HG03575 (cell line): ENCODE measurements at regions not wholly inside any gene's neighbourhood (a gene's known extent, or its start where the extent isn't known, plus 50 kb on each side); places are given as distances from the start of the nearest gene placed in this dataset.

ENCODE experiments used
- ATAC-seq: cut with Tn5 transposase; IDR thresholded peaks from one replicate; pipeline ENCODE4 v1.9.1; 2021; ENCODE audit not compliant: unreplicated experiment, insufficient number of reproducible peaks, low FRiP score; ENCODE audit errors: extremely low read depth

DNA sequence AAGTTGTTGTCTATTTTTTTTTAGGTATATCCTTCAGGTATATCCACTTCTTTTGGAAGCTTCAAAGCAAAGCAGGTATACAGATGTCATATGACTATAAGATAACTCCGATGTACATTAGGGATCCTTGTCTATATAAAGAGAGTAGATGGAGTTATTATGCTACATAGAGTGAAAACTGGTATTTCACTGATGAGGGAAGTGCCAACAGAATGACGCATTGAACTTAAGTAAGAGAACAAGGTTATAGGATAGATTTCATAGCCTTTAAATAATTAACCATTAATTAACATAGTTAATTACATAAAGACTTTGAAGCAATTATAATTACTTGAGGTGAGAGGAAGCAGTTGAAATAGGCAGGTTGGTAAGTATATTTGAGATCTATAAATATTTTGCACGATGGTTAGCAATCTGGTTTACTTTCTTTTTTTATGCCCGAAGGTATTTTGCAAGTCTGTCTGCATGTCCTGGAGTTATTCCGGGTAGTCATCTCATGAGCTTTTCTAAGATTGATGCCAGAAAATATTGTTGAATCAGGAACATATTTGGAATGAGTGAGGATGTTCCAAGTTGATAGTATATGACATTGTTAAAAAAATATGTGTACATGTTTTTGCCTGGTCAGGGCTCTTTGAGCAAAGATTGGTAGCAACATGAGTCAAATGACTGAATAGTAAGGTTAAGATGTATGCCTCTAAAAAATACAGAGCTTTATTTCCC is 299.5 kb upstream of the KCNMB2 start:
- ATAC-seq: no peak

DNA sequence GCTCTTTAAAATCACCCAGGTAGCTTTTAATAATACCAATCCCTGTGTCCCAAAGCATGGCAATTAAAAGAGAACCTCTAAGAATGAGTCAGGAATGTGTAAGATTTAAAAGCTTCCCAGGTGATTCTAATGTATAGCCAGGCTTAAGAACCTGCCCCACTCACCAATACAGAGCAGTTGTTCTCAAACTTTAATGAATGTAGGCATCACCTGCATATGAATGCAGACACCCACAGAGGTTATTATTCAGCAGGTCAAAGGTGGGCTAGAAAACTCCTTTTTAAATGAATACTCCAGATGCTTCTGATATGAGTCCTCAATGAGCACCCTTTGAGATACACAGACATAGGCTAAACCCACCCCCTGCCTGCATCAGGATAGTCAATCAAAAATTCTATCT is 298.1 kb upstream of the KCNMB2 start:
- no peak for ATAC-seq

DNA sequence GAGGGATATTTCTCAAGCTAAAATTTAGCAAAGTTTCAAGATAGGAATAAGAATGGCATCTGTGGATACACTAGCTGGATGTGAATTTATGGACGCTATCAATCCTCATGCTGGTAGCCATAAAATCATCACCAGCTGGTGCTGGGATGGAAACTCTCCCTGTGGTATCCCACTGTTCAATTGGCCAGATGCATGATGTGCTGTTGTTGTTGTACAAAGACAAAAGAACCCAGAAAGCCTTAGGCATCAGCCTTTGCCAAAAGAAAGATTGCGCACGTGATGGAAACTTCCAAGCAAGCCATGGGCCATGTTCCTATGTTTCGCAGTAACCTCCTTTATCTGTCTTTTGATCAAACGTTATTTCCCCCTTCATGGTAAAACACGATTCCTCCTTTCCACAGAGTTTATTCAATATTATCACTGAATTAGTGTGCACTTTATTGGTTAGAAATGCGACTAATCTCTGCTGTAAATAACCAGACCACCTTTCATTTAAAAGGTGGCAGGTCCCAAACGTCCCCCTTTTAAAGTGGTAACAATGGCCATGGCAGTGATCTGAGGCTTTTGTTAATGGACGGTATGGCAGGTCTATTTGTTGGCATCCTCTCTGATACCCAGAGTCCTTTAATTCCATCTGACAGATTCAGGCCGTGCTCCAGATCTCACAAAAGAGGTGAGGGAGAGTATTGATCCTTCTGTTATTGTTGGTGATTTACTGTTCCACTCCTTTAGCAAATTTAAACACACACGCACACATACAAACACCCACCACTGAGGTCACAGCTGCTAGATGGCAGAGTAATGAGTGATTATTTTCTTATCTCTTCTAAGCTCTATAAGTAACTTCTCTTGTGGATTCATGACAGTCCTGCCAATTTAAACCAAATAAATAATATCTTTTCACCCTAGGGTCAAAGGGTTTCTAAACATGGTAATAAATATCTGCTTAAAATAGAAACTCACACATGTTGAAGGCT is 291.2 kb upstream of the KCNMB2 start:
- no peak for ATAC-seq

DNA sequence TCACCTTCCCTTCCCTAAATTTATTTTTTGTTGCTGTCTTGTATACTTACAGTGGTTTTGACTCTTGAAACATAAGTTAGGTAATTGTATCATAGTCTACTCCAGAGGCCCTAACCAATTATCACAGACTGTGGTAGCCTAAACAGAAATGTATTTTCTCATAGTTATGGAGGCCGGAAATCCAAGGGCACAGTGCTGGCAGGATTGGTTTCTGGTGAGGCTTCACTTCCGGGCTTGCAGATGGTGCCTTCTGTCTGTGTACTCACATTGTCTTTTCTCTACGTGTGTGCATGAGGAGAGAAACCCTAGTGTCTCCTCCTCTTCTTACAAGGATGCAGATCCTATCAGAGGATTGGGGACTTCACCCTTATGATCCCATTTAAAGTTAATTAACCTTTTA is 290.2 kb upstream of the KCNMB2 start:
- no peak for ATAC-seq

DNA sequence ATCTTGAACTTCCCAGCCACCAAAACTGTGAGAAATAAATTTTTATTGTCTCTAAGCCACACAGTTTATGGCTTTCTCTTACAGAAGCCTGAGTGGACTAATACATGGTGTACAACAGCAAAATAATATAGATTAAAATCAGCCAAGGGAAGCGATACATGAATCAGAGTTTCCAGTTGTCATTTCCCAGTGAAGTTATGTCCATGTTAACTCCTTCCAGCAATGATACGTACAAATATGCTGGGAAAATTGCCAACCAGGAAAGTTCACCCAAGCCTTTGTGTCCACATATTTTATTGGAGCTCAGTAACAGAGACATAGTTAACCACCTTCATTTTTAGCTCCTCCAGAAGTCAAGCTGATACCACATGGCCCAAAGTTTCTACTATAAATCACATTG is 280.9 kb upstream of the KCNMB2 start:
- ATAC-seq: no peak

DNA sequence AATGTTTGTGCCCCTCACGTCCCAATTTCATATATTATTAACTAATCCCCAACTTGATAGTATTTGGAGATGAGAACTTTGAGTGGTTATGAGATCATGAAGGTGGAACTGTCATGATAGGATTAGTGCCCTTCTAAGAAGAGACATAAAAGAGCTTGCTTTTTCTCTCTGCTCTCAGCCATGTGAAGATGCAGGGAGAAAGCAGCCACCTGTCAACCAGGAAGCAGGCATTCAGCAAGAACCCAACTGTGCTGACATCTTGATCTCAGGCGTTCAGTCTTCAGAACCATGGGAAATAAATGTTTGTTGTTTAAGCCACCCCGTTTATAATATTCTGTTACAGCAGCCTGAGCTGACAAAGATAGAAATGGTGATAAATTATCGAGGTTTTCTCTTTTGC is 278.7 kb upstream of the KCNMB2 start:
- ATAC-seq: no peak

DNA sequence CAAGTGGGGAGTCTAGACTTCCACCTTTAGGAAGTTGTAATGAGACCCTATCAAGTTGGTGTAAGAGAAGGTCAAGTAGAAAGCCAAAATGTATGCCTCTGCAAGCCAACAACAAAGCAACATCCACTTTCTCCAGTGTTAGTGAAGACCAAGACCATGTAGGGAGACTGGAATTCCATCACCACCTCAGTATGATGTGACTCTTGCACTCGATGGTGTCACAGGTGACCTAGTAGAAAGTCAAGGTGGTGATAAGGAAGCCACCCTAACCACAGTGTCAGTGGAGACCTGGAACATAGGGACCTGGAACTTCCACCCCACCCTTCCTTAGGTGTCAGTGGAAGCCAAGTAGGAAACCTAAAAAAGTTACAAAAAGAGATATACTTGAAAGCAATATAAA is 278.1 kb upstream of the KCNMB2 start:
- ATAC-seq: no peak

DNA sequence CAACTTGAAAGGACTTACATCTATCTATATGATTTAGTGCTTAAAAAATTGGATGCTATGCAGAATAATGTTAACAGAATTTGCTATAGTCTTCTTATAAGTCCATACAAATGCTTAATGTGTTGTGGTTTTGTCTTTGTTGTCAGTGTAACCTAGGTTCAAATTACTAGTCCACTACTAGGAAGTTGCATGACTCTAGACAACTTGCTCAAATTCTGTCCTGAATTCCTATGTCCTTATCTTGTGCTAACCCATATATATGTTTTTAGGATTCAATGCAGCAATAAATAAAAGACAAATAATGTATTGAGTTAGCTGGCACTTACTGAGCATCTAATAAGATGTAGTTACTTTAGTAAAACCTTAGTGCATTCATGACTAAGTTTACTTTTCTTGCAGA is 276.5 kb upstream of the KCNMB2 start:
- ATAC-seq: no peak

DNA sequence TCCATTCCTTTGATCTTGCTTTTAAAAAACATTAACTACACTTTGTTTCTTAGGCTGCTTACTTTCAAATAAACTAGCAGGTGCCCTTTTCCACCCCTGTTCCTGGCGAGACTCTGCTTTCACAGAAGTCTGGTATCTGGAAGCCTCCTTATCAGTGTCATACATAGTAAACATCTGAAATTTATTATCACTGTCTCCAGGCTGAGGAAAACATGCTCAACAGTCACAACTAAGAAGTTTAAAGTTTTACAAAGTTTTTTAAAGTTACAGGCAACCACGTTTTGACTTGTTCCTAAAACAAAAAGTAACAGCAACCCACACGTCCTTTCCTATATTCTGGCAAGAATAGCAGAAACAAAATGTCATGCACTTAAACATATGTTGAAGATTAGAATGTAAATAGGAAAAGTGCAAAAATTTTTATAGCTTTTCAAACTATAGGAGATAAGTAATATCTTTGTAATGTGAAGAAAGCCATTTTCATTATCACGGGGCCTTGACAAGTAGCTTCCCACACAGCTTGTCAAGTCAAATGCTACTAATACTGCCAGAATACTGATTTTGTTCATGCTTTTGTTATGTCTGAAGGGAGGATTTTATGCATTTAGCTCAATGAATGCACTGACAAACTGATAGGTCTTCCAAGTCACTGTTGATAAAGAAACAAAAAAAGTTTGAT is 275.2 kb upstream of the KCNMB2 start:
- ATAC-seq: no peak

DNA sequence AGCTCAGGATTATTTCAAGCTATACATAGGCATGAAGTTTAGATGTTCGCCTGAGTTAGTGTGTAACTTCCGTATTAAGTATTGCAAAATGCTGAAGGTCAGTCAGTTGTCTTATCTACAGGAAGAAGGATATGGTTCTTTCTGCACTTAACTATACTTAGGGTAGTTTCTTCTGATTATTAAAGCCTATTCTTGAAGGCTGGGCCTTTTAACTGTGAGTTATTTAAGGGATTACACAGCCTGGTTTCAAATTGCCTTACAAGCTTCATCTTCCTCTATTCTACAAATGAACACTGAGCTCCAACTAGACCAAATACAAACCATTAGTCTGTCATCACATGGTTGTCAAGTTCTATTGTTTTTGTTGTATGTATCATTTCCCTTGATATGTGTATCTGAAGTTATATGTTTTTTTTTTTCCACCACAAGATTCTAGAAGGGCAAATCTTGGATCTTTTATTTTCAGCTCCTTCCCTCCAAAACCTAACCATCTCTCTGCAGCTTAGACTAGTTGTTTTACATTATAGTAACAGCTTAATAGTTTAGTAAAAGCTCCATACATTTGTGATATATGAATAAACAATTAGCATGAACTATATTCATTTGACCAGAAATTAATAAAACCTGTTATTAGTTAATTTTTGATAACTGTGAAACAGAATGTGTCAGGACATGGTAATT is 272.9 kb upstream of the KCNMB2 start:
- ATAC-seq: no peak

DNA sequence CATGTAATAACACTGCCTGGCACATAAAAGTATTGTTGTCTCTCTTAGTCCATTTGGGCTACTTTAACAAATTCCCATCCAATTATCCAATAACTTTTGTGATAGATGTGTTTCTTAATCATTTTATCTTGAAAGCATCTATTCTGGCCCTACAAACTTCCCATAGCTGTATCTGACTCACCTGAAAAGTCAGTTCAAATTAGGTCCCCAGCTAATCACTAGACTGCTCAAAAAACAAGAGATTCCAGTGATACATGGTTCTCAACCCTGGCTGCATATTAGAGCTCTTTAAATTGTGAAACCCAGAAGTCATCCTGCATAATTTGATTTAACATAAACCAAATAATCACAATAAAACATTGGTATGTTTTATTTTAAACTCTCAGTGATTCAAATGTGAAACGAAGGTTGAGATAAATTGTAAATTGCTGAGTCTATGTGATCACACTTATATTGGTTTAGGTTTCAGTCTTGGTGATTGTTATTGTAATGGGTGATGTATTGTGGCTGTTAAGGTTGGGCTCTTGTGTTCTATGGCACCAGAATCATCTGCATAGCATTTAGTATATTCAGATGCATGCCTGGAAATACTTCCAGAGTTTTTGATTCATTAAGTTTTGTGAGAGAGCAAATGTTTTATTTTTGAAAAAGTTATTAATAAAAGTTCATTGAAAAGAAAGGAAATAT is 268.9 kb upstream of the KCNMB2 start:
- no peak for ATAC-seq

DNA sequence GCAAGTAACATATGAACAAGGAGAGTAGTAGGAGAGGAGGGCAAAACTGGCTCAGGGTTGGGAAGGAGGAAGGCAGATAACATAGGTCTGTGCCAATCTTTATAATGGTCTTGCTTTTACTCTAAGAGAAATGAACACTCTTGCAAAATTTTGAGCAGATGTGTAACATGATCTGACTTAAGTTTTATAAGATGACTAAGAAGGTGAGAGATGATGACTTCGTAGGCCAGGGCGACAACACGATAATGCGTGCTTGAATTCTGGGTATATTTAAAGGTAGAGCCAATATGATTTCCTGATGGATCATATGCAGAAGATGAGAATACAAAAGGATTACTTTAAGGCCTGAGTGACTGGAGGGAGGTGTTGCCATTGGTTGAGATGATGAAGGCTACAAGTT is 265.4 kb upstream of the KCNMB2 start:
- ATAC-seq: no peak

DNA sequence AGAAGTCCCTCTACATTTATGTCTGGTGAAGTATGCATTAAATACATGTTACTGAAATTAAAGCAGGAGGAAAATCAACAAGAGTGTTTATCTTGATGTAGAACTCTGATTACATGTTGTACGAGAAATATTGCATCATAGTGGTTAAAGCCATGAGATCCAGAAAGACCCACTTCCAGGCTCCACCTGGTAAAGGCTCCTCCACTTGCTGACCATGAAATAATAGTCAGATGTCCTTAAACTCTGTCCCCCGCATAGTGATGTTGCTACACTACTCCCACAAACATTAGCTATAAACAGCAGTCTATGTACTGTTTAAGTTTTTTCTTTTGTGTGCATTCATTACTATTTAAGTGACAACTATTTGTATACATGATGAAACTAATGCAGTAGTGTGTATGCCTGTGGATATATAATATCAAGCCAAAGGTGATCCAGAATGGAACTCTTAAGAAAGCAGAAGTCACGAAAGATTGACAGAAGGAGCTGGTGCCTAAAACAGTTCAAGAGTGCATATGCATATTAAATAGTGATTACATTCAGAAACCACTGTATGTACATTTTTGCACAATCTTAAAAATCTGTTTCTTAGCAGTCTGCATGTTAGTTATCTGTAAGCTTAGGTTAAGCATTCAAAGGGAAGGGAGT is 264.4 kb upstream of the KCNMB2 start:
- no peak for ATAC-seq

DNA sequence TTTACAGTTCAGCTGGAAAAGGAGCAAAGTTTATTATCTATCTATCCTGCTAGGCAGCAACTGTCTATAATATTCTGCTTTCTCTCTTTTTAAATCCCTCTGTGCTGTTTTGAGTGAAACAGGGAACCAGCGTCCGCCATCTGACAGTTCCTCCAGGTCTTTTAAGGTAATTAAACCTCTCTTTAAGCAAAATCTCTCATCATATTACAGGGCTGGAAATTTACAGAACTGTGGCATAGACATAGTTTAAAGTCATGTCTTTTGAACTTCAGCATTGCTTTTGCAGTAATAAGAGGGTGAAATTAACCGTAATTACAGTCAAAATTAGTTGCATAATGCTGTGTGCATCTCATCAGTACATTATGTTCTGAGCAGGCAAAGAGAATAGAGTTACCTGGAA is 263.4 kb upstream of the KCNMB2 start:
- no peak for ATAC-seq

DNA sequence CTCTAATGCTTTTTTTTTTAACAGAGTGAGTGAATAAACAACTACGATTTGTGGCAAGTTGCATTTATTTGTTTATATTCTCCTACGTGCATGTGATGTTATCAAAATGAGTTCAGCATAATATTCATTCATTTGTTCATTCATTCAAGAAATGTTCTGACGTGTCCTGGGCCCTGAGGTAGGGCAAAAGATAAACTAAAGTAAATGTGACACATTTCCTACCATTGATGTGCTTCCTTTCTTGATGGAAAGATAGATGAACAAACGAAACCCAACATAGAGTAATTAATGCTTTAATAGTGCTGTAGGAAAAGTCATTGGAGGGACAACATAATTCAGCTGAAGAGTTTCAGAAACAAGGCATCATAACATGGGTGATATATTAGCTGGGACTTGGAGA is 261.5 kb upstream of the KCNMB2 start:
- ATAC-seq: no peak

DNA sequence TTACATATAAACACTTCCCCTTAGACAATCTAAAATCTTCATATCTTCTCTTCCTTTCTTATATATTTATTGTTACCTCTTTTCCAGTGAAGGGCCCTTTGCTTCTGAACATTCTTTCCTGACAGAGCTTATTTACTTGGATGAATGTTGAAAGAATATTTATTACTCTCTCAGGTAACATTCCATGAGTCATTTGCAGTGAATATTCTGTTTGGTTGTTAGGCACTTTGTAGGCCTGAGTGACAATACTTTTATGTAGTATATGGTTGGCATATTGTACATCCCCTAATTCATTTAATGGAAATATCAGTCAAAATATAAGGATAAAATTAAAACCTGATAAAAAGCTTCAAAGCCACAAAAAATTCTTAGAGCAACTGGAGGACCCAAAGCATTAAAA is 260.9 kb upstream of the KCNMB2 start:
- no peak for ATAC-seq

DNA sequence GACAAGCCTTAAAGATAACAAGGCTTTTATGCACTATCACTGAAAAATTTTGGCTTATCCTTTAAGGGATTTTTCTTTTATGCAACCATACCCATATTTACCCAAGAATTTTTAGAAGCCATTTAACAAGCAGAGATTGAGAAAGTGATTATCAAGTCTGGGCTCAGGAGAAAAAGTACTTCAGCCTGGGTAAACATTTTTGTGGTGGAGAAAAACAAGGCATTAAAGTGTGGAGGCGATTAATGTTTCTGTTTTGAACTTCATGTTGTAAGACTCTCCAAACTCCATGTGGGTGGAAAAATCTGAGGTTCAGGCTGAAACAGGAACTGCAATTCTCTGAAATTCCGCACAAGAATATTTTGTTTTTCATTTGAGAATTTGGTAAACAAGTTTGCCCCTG is 260.4 kb upstream of the KCNMB2 start:
- no peak for ATAC-seq

DNA sequence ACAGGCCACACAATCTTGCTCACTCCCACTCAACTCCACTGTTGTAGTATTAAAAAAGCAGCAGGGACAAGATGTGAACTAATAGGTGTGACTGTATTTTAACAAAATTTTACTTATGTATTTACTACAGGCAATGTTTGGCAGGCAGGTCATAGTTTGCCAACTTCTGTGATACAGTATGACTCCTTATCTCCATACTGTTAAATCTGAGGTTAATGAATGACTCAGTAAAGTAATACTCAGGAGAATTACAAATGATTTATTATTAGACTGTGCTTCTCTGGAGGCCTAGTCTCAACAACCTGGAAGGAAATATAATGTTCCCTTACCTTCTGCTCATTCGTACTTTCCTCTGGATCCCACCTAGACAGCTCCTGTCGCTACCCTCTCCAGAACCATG is 258.6 kb upstream of the KCNMB2 start:
- ATAC-seq: no peak
